DND-41 (cell line): ENCODE measurements at regions not wholly inside any gene's neighbourhood (a gene's known extent, or its start where the extent isn't known, plus 50 kb on each side); places are given as distances from the start of the nearest gene placed in this dataset.

Source experiments
- EZH2 ChIP-seq: IDR thresholded peaks from 3 replicates; pipeline ENCODE4 v1.6.1; 2012; ENCODE audit warnings: borderline replicate concordance, low read depth, mild to moderate bottlenecking, moderate library complexity, low read length, inconsistent platforms; ENCODE audit not compliant: severe bottlenecking
- TF ChIP-seq, protein P1 (sequence below): IDR thresholded peaks from 2 replicates; pipeline ENCODE4 v1.5.1; 2012; ENCODE audit warnings: borderline replicate concordance, low read length, moderate library complexity, mild to moderate bottlenecking; ENCODE audit not compliant: poor library complexity, severe bottlenecking; ENCODE audit errors: extremely low read depth

GRCh38 chr5:124060011-124060410 lies 548.0 kb downstream of the CSNK1G3 start:
- TF ChIP-seq, protein P1, sequence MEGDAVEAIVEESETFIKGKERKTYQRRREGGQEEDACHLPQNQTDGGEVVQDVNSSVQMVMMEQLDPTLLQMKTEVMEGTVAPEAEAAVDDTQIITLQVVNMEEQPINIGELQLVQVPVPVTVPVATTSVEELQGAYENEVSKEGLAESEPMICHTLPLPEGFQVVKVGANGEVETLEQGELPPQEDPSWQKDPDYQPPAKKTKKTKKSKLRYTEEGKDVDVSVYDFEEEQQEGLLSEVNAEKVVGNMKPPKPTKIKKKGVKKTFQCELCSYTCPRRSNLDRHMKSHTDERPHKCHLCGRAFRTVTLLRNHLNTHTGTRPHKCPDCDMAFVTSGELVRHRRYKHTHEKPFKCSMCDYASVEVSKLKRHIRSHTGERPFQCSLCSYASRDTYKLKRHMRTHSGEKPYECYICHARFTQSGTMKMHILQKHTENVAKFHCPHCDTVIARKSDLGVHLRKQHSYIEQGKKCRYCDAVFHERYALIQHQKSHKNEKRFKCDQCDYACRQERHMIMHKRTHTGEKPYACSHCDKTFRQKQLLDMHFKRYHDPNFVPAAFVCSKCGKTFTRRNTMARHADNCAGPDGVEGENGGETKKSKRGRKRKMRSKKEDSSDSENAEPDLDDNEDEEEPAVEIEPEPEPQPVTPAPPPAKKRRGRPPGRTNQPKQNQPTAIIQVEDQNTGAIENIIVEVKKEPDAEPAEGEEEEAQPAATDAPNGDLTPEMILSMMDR = no peak
- no peak for TF ChIP-seq EZH2
